ENCODE measurements at regions not wholly inside any gene's neighbourhood (a gene's known extent, or its start where the extent isn't known, plus 50 kb on each side); places are given as distances from the start of the nearest gene placed in this dataset.

DNA sequence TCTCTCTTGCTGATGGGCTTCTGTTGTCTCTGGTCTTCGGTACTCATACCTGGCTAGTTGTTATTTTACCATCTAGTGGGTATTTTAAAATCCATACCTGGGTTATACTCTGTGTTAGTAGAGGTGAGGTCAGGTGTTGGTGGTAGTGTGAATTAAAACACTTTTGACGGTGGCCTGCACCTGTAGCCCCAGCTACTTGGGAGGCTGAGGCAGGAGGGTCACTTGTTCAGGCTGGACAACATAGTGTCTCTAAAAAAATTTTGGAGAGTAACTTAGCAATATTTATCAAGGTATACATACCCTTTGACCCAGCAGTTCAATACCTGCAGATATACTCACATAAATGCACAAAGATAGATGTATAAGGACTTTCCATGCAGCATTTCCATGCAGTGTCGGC, 55.4 kb downstream of the GSX1 start:
- no peak for DNase-seq

DNA sequence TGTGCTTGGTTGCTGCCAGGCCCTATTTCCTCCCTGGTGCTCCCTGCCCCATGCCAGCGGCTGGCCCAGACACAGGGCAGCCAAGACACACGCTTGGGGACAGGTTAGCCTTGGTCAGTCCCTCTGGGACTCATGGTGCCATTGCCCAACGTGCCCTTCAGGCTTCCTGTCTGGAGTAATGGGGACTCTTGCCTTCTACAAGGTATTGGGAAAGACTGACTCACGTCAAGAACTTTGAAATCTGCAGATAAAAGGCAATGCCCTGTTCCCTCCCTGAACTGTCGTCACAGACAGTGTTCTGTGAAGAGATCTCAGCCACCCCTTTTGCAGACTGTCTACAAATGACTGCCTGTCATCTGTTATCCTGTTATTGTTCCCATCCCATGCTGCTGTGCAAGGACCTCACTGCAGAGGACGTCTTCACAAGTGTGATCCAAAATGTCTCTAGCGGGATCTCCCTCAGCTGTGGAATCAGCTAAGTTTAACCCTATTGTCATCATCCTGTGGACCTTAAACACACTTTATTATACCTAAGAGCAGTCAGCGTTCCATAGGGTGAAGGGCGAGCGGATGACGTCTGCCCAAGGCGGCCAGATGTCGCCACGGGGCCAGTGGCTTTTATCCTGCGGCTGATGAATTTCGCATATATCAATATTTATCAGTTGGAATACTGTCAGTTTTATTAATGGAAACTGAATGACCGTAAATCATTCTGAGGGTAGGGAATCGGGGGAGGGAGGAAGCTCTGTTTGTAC, 59.0 kb downstream of the GSX1 start:
- no peak for DNase-seq

DNA sequence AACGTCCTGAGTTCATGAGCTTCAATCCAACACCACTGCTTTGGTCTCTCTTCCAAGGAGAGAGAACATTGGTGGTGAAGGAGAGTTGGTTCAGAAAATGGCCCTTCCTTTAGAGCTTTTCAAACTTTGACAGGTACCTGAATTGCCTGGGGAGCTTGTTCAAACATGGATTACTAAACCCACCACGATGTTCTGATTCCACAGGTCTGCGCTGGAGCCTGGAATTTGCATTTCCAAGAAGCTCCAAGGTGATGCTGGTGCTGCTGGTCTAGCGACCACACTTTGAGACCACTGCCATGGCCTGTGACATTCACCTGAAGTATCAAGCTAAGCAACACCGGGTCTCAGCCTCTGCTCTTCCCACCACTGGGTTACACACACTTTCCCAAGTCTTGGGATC, 60.2 kb downstream of the GSX1 start:
- no peak for DNase-seq

DNA sequence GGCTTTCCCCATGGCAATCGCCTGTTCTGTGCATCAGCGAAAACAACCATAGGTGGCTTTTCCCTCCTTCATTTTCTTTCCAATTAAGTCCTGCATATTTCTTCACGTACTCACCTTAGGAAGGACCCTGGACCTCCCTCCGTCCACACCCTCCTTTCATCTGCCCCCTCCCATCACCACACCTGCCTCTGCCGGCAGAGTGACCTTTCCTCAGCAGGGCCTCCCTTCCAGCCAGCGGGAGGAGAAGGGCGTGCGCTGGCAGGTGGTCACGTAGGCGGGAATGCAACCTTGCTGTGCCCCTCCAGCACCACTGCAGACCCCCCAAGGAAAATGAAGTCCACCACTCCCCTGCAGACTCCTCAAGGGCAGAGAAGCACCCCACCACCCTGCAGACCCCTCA, 61.1 kb downstream of the GSX1 start:
- peak; percentile 8 for DNase-seq

DNA sequence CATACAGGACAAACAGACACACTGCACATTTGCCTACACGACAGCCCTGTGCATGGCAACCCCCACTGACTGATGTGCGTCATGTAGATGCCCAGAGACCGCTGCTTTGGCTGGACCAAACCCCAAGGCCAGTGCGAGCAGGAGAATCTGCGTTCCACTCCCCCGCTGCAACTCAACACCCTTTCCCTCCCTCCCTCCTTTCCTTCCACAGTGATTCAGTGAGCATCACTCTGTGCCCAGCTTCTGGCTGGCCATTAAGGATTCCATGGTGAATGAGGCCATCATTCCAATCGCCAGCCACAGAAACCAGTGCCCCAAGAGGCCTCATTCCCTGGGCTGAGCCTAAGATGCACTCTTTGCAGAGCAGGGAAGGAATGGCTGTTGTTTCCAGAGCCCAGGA, 61.6 kb downstream of the GSX1 start:
- no peak for DNase-seq

DNA sequence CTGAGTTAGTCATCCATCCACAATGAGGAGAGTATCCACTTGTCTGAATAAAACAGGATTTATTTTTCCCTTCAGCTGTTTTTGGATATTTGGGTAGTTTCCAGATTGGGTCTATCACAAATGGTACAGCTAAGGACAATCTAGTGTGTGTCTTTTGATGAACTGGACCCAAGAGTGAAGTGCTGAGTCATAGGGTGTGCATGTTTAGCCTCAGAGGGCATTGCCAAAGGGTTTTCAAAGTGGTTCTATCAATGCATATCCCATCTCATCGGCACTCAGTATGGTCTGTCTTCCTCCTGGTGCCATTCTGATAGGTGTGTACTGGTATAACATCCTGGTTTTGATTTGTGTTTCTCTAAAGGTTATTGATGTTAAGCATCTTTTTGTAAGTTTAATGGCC, 62.3 kb downstream of the GSX1 start:
- DNase-seq: no peak

DNA sequence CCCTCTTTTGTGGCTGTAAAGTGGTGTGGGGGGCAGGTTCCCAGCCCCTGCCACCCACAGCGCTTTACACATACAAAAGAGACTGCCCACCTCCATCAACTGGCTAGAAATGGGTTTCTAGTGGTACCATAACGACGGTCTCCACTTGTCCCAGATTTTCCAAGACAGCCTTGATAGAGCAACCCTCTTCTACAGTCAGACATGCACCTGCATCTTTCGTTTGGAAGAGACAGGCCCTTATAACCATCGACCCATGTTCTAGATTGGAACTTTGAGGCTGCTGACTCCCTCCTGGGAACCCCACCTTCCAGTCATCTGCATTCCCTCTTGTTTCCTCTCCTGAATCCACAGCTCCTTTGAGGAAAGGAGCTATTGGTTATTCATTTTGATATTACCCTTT, 63.1 kb downstream of the GSX1 start:
- no peak for DNase-seq

DNA sequence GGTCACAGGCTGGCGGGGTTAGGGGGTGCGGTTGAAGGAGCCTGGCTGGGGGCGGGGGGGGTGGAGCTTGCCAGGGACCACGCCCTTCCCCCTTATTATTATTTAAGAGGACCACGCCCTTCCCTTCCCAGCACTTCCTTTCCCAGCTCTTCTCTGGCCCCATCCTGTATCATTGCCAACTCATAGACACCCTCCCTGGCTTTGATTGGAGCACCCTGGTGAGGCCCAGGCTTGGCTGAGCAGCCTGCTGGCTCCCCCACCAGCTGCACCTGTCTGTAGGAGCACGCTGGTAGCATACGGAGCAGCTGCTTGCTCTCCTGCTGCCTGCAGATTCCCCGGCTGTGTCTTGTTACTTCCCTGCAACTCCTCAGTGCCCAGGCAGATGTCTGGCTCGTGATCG, 62.5 kb upstream of the PDX1 start:
- DNase-seq: peak; percentile 59

DNA sequence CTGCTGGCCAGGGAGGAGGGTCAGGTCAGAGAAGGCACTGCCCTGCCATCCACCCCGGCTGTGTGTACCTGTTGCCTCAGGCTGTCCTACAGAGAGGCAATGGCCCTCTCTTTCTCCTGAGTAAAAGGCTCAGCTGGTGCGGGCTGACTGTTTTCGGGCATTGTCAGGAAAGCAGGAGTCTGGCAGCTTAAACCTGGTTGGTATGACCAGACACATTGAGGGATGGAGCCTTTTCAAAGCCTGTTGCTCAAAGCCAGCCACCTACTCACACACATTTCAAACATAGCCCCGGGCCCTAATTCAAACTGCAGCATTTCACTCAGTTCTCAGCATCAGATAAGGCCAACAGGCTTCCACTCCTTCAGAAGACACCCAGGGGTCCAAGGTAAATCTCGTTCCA, 61.8 kb upstream of the PDX1 start:
- DNase-seq: no peak

DNA sequence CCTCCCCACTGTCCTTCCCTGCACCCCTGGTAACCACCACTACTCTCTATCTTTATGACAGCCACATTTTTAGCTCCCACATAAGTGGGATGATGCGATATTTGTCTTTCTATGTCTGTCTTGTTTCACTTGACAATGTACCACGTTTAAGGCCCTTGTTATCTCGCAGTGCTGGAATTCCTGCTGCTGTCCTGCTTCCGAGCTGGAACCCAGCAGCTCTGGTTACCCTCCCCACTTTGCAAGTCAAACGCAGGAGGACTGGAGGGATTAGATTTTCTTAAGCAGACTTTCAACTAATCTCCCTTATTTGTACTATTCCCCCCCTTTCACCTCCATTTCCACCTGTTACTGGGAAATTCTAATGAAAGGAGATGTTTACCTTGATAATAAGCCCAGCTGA, 59.1 kb upstream of the PDX1 start:
- no peak for DNase-seq

DNA sequence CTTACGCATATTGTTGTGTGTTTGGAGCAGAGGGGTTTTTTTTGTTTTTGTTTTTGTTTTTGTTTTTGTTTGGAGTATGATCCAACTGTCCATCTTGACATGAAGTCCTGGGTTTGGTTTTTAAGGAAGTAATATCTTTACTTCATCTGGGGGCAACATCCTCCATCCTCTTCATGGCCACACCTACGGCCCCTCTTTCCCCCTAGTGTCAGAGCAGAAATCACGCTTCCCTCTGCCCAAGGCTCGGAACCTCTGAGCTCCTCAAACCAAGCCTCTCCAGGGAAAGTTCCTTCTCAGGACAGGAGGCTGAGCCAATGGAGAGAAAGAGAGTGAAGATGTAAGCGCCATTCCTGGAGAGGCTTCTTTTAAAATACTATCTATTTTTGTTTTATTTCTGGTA, 58.6 kb upstream of the PDX1 start:
- DNase-seq: no peak

DNA sequence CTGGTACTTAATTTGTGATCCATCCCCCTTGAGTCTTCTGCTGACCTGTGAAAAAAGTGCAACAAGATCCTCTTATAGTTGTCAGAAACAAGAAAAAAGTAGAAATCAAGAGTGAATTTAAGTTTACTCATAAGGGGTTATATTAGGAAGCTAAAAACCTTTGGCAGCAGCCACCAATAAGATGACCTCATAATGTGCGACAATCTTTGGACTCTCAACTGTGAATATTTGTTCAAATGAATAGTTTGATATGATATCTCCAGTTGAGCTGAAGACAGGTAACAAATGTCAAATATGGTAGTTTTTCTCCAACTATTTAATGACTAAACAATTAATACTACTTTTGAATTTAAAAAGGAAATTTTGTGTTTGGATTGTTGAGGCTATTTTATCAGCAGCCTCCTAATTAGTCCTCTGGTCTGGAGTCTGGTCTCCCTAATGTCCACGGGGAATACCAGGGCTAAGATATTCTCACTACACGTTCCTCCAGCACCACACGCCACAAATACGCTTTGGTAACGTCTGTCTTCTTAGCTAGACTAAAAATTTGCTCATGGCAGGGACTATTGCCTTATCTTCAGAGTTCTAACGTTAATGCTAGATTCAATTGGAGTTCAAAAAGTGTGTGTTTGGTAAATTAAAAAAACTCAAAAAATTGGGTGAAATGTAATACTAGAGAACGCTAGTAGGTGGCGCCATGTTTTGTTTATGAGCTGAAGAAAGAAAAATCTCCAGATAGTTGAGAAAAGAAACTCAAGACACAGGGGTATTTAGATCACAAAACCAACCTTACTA, 51.0 kb upstream of the PDX1 start:
- no peak for DNase-seq

DNA sequence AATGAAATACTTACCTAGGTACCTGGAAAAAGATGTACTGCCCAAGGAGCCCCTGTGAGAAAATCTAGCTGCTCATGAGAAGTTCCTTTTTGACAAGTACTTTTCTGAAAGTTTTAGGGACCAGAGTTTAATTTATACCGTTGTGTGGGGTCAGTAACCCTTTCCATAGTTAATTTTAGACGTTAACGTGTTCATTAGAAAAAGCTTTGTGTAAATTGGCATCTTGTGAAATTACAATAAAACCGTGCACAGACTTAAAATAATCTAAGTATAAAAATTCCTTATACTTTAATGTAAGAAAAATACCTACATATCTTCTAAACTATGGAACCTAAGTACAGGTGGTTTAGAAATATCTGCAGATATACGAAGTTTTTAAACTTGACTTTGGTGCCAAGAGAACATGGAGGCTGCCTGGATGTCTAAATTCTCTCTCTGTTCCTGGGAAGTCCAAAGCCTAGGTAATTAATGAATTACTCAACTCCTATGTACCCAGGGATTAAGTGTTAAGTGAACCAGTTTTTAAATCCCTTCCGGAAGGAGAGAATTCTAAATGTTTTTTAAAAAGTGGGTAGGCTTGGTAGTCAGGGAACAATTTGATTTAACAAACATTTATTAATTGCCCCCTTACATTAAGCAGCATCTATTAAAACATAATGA, 50.2 kb upstream of the PDX1 start:
- DNase-seq: no peak

Measured in NCI-H146 (cell line).